Duodenal mucosa (tissue), 2 donors: ENCODE measurements at regions not wholly inside any gene's neighbourhood (a gene's known extent, or its start where the extent isn't known, plus 50 kb on each side); places are given as distances from the start of the nearest gene placed in this dataset.

Source experiments
- H3K27ac ChIP-seq: one replicate; pipeline ENCODE4 v1.7.0; 2013; ENCODE audit warnings: low read depth, low read length
- H3K27me3 ChIP-seq, 2 donors: one replicate each; pipeline ENCODE4 v1.7.0; 2013; ENCODE audit warnings: low read length in 2 of 2, control low read depth in 1 of 2; ENCODE audit not compliant: insufficient read depth in 2 of 2, control insufficient read depth in 1 of 2
- H3K36me3 ChIP-seq, 2 donors: one replicate each; pipeline ENCODE4 v1.7.0; 2013; ENCODE audit warnings: low read length in 2 of 2, control low read depth in 1 of 2; ENCODE audit not compliant: insufficient read depth in 2 of 2, control insufficient read depth in 1 of 2
- H3K4me1 ChIP-seq, 2 donors: one replicate each; pipeline ENCODE4 v1.7.0; 2013; ENCODE audit warnings: low read length in 2 of 2, control low read depth in 1 of 2; ENCODE audit not compliant: insufficient read depth in 2 of 2, control insufficient read depth in 1 of 2
- H3K4me3 ChIP-seq, 2 donors: one replicate each; pipeline ENCODE4 v1.7.0; 2013; ENCODE audit warnings: low read length in 2 of 2, low read depth in 1 of 2
- H3K9ac ChIP-seq, 2 donors: one replicate each; pipeline ENCODE4 v1.7.0; 2013; ENCODE audit warnings: low read length in 2 of 2, low read depth in 1 of 2
- H3K9me3 ChIP-seq, 2 donors: one replicate each; pipeline ENCODE4 v1.7.0; 2013; ENCODE audit warnings: low read length in 2 of 2, control low read depth in 1 of 2; ENCODE audit not compliant: control insufficient read depth in 1 of 2

- Histone ChIP-seq H3K9me3 (no peaks in the 10 kb centered on the region), H3K36me3 (no peaks in the 10 kb centered on the region), H3K9ac (no peak overlapping the region), H3K4me3 (no peak overlapping the region), H3K27me3 (no peaks in the 10 kb centered on the region), H3K4me1 (no peaks in the 10 kb centered on the region), H3K27ac (no peak overlapping the region)
Measured at GRCh38 chr4:151599863-151600262, 160.9 kb downstream of the GATB start.

- H3K27ac ChIP-seq = no peak overlapping the region
- no peak overlapping the region for H3K4me3 ChIP-seq
- no peak overlapping the region for H3K9ac ChIP-seq
- no peaks in the 10 kb centered on the region for H3K9me3 ChIP-seq
- H3K4me1 ChIP-seq = no peaks in the 10 kb centered on the region
- no peaks in the 10 kb centered on the region for H3K36me3 ChIP-seq
- no peaks in the 10 kb centered on the region for H3K27me3 ChIP-seq
Measured at GRCh38 chr4:151600432-151600831, 160.4 kb downstream of the GATB start.

DNA sequence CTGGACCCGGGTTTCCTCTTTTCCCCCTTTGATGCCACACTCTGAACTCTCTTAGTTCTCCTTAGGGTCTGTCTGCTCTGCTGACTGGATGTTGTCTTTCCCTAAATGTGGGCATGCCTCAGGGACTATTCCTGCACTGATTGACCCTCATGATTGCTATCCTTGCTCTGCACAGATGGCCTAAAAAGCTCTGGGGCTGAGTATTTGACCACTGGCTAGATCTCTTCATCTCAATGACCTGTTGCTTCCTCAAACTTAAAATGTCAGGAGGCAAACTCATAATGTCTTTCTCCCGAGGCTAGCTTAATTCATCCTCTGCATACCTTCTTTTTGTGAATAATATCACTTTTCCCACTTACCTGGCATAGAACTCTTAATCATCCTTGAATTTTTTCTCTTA lies 157.4 kb downstream of the GATB start:
- Histone ChIP-seq H3K4me3 (no peak overlapping the region), H3K27ac (no peak overlapping the region), H3K27me3 (no peaks in the 10 kb centered on the region), H3K9ac (no peak overlapping the region), H3K4me1 (no peaks in the 10 kb centered on the region), H3K36me3 (peaks cover 0 to 2% of the 10 kb centered on the region in 2 donors), H3K9me3 (no peaks in the 10 kb centered on the region)

DNA sequence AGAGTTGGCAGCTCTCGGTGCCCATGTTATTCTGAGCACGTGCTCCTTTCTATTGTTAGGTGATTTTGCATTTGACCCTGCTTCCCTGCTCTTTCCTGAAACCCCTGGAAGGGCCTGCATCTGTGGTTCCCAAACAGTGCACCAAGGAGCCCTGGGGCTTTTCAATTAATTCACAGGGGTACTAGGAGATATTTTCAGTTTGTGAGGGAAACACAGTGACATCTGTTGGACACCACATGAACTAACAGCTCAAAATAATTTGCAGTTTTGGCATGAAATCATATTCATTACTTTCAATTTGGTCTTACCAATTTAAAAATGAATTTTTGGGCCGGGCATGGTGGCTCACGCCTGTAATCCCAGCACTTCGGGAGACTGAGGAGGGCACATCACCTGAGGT lies 156.6 kb downstream of the GATB start:
- H3K36me3 ChIP-seq = peaks cover 0 to 2% of the 10 kb centered on the region in 2 donors
- H3K9ac ChIP-seq = no peak overlapping the region
- H3K27me3 ChIP-seq = no peaks in the 10 kb centered on the region
- no peaks in the 10 kb centered on the region for H3K9me3 ChIP-seq
- no peaks in the 10 kb centered on the region for H3K4me1 ChIP-seq
- no peak overlapping the region for H3K4me3 ChIP-seq
- H3K27ac ChIP-seq = no peak overlapping the region

GRCh38 chr4:151605215-151605614 lies 155.6 kb downstream of the GATB start:
- Histone ChIP-seq H3K27me3 (no peaks in the 10 kb centered on the region), H3K4me3 (no peak overlapping the region), H3K9ac (no peak overlapping the region), H3K36me3 (peaks cover 0 to 2% of the 10 kb centered on the region in 2 donors), H3K27ac (no peak overlapping the region), H3K4me1 (no peaks in the 10 kb centered on the region), H3K9me3 (no peaks in the 10 kb centered on the region)

GRCh38 chr4:151606061-151606460 lies 154.7 kb downstream of the GATB start:
- no peaks in the 10 kb centered on the region for H3K27me3 ChIP-seq
- H3K36me3 ChIP-seq = peaks cover 0 to 2% of the 10 kb centered on the region in 2 donors
- no peaks in the 10 kb centered on the region for H3K4me1 ChIP-seq
- no peak overlapping the region for H3K9ac ChIP-seq
- no peak overlapping the region for H3K4me3 ChIP-seq
- H3K27ac ChIP-seq = no peak overlapping the region
- H3K9me3 ChIP-seq = no peaks in the 10 kb centered on the region

GRCh38 chr4:151610229-151610628 lies 150.6 kb downstream of the GATB start:
- Histone ChIP-seq H3K4me1 (no peaks in the 10 kb centered on the region), H3K36me3 (peaks cover 0 to 2% of the 10 kb centered on the region in 2 donors), H3K9me3 (no peaks in the 10 kb centered on the region), H3K27me3 (no peaks in the 10 kb centered on the region), H3K4me3 (no peak overlapping the region), H3K27ac (no peak overlapping the region), H3K9ac (no peak overlapping the region)

DNA sequence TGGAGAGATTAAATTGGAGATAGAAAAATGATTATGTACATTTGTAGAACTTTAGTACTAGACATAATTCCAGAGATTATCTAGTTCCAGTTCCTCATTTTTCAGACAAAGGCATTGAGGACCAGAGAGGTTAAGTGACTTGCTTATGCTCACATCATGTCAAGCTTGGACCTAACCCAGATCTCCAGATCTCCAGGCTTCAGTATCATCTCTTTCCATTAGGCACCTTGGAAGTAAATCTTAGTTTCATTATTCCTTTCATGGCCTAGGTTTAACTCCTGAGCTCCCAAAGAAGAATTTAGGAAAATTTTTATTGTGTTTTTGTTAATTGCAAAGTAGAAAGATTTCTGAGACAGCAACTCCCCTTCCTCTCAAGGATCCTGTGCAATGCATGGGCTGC lies 148.8 kb downstream of the GATB start:
- no peak overlapping the region for H3K4me3 ChIP-seq

DNA sequence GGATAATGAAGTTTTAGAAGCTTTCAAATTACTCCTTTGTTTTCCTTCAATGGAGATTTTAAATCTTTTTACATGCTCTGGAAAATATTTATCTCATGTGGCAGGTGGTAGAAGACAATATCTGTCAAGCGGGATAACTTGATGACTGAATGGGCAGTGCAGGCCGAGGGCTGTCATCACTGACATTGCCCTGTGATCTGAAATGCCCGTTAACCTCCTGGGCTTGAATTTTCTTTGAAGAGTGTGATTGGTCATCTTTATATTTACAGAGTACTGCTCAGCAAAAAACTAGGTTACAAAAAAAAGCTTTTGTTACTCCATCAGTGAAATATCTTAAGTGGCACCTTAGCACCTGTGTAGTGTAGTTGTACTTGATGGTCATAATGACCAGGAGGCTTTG lies 147.5 kb downstream of the GATB start:
- Histone ChIP-seq H3K4me3 (no peak overlapping the region), H3K27ac (no peak overlapping the region), H3K9me3 (no peaks in the 10 kb centered on the region), H3K36me3 (no peaks in the 10 kb centered on the region), H3K4me1 (no peaks in the 10 kb centered on the region), H3K27me3 (no peaks in the 10 kb centered on the region), H3K9ac (no peak overlapping the region)

More for the DNA sequence above, 148.8 kb downstream of the GATB start:
- Histone ChIP-seq H3K9ac (no peak overlapping the region), H3K27me3 (no peaks in the 10 kb centered on the region), H3K27ac (no peak overlapping the region), H3K4me1 (no peaks in the 10 kb centered on the region), H3K36me3 (peaks cover 0 to 2% of the 10 kb centered on the region in 2 donors), H3K9me3 (no peaks in the 10 kb centered on the region)

- H3K4me3 ChIP-seq = no peak overlapping the region
- no peak overlapping the region for H3K9ac ChIP-seq
- H3K4me1 ChIP-seq = no peaks in the 10 kb centered on the region
- H3K27ac ChIP-seq = no peak overlapping the region
- H3K27me3 ChIP-seq = no peaks in the 10 kb centered on the region
- H3K9me3 ChIP-seq = no peaks in the 10 kb centered on the region
- H3K36me3 ChIP-seq = no peaks in the 10 kb centered on the region
Measured at GRCh38 chr4:151614561-151614960, 146.2 kb downstream of the GATB start.

DNA sequence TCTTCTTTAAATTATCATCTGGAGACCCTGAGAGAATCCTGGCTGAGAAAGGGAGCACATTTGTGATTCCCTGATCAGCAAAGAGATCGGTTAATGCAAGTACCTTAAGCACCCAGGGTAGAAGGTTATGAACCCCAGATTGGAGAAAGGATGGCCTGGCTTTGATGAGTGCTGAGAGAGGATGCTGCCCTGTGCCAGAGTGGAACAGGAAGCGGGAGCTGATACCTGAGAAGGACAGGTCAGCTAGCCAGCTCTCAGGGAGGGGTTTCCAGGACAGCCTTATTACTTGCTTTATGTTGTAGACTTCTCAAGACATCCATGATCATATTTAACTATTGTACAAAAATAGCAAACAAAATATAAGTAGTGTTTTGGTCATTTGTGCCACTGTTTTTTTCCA lies 141.9 kb downstream of the GATB start:
- Histone ChIP-seq H3K4me1 (no peaks in the 10 kb centered on the region), H3K9ac (no peak overlapping the region)

More for the DNA sequence above, 141.9 kb downstream of the GATB start:
- no peaks in the 10 kb centered on the region for H3K36me3 ChIP-seq
- no peak overlapping the region for H3K4me3 ChIP-seq
- H3K9me3 ChIP-seq = no peaks in the 10 kb centered on the region
- no peak overlapping the region for H3K27ac ChIP-seq
- H3K27me3 ChIP-seq = no peaks in the 10 kb centered on the region
